HG03025 (cell line): ENCODE measurements at regions not wholly inside any gene's neighbourhood (a gene's known extent, or its start where the extent isn't known, plus 50 kb on each side); places are given as distances from the start of the nearest gene placed in this dataset.
A peak's percentile ranks its signal among the peaks of the same experiment; 100 is the strongest.

ENCODE experiments used
- ATAC-seq: cut with Tn5 transposase; IDR thresholded peaks from one replicate; pipeline ENCODE4 v1.9.1; 2021; ENCODE audit warnings: mild to moderate bottlenecking, moderate library complexity; ENCODE audit not compliant: unreplicated experiment, low FRiP score

GRCh38 chr1:170219163-170219562, 73.4 kb downstream of the NTMT2 start:
- no peak for ATAC-seq

DNA sequence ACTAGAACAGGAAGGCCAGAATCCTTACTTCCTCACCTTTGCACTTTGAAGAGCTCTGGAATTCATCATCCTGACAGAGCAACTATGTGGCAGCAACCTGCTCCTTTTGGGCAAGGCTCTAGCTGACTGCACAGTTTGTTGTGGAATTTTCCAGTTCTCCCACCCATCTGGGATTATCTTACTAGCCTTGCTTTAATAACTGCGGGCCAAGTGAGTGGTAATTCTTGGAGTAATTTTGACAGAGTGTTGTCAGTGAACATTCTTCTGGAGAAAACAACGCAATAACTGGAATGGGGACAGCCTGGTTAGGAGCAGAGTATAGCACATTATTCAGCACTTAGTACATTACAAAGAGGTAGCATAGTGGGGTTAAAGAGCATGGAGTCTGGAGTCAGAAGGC, 75.3 kb downstream of the NTMT2 start:
- ATAC-seq, result no peak

GRCh38 chr1:170221495-170221894, 75.7 kb downstream of the NTMT2 start:
- no peak for ATAC-seq

- ATAC-seq, result no peak
Observed at GRCh38 chr1:170224469-170224868, 78.7 kb downstream of the NTMT2 start.

DNA sequence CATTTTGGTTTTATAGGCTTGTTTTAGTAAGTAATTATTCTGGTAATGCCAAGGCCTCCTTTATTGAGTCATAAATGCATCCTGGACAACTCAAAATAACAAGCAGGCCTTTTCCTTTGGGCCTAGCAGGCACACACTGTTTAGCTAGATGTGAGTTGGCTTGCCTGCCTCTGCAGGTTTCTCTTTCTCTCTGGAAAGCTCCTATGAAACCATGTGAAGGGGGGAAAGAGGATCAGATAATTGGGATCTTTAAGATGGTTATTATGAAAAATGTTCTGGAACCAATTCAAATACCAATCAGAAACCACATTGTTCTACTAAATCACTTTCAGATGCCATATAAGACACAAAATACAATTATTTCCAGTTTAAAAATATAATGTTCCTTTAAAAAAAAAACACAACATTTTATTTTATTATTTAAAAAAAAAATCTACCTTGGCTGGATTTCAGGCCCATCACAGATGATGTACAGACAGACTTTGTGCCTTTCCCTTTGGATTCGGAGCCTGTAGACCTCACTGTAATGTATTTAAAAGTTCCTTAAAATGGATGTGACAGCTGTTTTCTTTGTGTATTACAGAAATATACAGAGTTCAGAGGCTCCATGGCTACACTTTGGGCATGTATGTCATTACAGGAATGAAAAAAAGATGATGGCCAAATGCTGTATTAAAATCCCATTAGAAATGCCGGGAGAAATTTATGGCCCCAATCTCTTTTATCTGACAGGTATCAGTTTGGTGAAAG, 80.2 kb downstream of the NTMT2 start:
- no peak for ATAC-seq

- no peak for ATAC-seq
Observed at GRCh38 chr1:170226767-170227166, 81.0 kb downstream of the NTMT2 start.

DNA sequence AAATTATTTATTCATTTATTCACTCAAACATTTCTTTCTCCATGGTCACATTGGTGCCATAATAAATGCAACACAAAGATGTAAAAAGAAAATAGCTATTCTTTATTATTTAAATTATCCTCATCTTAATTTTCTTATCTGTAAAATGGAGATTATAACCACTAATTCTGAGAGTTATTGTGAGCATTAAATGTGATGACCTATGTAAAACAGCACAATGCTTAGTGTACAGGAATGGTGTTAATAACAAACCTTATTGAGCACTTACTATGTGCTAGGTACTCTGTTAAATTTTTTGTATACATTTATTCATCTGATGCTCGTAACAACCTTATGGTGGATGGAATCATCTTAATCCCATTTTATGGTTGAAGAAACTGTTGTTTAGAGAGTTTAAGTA, 84.6 kb downstream of the NTMT2 start:
- no peak for ATAC-seq

DNA sequence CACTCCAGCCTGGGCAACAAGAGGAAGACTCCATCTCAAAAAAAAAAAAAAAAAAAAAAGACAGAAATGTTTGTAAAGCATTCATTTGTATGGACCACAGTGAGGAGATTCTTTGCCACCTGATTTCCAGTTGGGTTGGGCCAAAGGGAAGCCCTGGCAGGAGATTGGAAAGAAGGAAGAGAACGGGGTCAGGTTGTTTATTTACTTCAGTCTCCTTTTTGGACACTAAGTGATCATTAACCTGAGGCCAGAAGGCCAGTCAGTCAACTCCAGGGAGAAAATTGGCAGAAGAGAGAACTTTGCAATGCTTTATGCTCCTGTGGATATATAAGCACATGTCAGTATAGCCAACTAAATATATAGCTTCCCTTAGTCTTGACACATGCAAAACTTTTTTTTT, 85.9 kb downstream of the NTMT2 start:
- ATAC-seq, result no peak

DNA sequence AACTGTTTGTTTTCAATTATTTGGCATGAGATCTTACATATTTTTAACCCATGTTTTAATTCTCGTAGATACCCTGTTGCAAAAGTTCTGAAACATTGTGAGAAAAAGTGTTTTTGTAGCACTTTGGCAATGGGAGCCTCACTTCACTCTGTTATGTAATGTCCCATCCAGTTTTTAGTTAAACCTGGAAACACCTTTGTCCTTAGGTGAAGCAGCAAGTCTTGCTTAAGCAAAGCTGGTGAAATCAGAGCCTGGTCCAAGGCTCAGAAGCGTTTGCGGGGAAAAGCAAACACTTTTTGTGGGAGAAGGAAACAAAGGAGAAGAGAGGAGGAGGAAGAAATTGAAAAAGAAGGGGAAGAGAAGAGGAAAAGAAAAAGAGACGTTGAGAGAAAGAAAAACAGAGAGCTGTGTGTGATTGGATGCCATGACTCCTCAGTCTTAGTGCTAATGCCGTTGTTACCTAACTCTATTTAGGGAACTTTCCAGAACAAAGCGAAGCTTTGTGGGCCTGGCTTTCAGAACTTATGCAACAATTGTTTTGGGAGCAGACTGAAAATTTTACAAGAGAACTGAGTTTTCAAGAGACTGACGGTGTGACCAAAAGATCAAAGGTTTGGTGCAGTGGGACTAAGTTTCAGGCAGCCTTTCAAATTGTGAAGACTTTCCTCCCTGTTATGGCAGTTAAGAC, 93.1 kb downstream of the NTMT2 start:
- ATAC-seq, result no peak

- ATAC-seq, result no peak
Observed at GRCh38 chr1:170239445-170239844, 93.7 kb downstream of the NTMT2 start.

DNA sequence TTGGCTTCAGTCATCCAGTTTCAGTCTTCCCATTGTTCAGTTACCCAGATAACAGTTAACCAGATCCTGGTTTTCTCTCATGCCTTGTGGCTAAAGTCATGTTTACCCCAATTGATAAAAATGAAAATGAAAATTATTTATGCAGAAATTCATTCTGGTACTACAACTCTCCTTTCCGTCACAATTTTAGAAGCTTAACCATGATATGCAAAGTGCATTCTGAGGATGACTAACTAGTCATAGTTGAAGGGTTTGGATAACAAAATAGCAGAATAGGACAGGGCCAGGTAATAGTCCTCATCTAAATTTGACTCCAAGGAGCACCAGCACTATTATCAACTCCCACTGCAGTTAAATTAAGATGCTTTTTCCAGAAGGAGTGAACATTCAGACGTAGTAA, 94.7 kb downstream of the NTMT2 start:
- peak; percentile 96 for ATAC-seq

GRCh38 chr1:170241266-170241851, 95.6 kb downstream of the NTMT2 start:
- ATAC-seq, result no peak

DNA sequence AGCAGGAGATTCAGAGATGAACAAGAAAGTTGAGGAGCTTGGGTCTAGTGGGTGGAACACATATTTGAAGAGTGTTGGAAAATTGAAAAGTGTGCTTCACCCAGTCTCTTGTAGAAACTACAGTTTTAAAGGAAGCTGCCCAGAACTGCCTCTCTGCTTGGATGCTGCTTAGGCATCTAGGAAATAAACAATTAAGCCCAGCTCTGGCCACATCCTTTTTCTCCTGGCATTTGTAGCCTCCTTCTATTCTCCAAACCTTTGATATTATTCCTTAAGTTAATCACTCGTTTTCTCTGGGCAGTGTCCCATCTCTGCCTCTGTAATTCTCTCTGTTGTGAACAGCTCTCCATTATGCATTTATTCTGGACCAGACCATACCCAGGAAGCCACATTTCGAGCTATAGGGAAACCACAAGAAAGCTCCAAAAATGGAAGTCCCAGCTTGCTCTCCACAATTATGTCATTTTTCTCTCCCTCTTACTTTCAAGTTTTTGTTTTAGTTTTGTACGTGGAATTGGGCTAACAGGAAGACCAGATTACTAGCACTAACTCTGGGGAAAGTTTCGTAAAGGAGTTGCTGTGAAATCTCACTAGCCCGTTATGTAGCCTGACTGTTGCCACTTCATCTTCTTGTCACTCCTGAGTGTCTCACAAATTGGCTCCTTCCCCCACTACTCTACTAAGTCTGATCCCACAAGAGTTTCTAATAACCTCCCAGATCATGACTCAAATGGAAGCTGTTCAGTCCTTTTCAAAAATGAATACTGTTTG, 102.2 kb downstream of the NTMT2 start:
- ATAC-seq, result peak; percentile 53

DNA sequence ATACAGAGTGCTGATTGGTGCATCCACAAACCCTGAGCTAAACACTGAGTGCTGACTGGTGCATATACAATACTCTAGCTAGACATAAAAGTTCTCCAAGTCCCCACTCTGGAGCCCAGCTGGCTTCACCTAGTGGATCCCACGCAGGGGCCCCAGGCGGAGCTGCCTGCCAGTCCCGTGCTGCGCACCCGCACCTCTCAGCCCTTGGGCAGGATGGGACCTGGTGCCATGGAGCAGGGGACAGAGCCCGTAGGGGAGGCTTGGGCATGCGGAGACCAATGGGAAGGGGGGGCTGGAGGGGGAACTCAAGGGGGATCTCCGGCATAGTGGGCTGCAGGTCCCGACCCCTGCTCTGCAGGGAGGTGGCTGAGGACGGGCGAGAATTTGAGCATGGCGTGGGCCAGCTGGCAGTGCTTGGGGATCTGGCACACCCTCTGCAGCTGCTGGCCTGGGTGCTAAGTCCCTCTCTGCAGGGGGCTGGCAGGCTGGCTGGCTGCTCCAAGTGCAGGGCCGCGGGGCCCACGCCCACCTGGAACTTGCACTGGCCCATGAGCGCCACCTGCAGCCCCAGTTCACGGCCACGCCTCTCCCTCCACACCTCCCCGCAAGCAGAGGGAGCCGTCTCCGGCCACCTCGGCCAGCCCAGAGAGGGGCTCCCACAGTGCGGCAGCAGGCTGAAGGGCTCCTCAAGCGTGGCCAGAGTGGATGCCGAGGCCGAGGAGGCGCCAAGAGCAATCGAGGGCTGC, 104.9 kb downstream of the NTMT2 start:
- ATAC-seq, result no peak

DNA sequence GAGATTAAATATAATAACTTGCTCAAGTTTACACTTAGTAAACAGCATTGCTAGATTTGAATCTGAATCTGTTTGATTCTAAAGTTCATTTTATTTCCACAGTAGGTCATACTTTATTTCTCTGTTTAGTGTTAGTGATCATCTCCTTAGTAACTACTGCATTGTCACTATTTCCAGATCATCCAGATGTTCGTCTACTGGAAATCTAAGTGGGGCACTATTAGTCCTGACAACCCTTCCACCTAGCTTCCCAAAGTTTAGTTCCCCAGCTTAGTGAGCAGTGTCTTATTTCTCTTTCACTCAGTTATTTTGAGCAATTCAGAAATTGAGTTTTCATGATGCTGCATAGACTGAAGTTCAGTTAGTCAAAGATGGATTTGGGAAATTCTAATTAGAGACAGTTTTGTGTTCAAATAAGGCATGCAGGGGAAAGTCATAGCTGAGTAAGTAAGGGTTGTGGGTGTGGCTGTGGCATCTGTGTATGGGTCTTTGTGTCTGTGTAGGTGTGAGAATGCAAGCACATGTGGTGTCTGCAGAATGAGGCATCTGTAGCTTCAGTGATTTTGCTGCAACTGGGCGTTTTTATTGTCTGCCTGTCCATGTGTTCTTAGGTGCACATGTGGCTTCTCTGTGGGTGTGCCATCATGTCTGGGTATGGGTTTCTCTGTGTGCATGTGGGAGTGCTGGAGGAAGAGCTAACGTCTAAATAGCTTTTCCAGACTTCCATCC, 107.3 kb downstream of the NTMT2 start:
- ATAC-seq, result no peak

GRCh38 chr1:170254371-170254770, 108.6 kb downstream of the NTMT2 start:
- no peak for ATAC-seq

GRCh38 chr1:170261669-170262068, 115.9 kb downstream of the NTMT2 start:
- no peak for ATAC-seq

GRCh38 chr1:170262276-170262939, 116.6 kb downstream of the NTMT2 start:
- no peak for ATAC-seq

GRCh38 chr1:170265234-170265633, 119.5 kb downstream of the NTMT2 start:
- ATAC-seq, result no peak
